CD4-positive, alpha-beta T cell treated with Interleukin-10 for 1 hour (primary cell): ENCODE measurements at regions not wholly inside any gene's neighbourhood (a gene's known extent, or its start where the extent isn't known, plus 50 kb on each side); places are given as distances from the start of the nearest gene placed in this dataset.

Experiments used
- DNase-seq: peaks from one replicate; pipeline ENCODE4 v3.0.0-alpha.2; 2020

- no peak for DNase-seq
Measured at GRCh38 chr18:61282926-61283325, 50.3 kb upstream of the CDH20 start.
